HG02870 (cell line): ENCODE measurements at regions not wholly inside any gene's neighbourhood (a gene's known extent, or its start where the extent isn't known, plus 50 kb on each side); places are given as distances from the start of the nearest gene placed in this dataset.

ENCODE experiments used
- ATAC-seq: cut with Tn5 transposase; IDR thresholded peaks from one replicate; pipeline ENCODE4 v1.9.1; 2021; ENCODE audit warnings: mild to moderate bottlenecking, moderate library complexity; ENCODE audit not compliant: unreplicated experiment

DNA sequence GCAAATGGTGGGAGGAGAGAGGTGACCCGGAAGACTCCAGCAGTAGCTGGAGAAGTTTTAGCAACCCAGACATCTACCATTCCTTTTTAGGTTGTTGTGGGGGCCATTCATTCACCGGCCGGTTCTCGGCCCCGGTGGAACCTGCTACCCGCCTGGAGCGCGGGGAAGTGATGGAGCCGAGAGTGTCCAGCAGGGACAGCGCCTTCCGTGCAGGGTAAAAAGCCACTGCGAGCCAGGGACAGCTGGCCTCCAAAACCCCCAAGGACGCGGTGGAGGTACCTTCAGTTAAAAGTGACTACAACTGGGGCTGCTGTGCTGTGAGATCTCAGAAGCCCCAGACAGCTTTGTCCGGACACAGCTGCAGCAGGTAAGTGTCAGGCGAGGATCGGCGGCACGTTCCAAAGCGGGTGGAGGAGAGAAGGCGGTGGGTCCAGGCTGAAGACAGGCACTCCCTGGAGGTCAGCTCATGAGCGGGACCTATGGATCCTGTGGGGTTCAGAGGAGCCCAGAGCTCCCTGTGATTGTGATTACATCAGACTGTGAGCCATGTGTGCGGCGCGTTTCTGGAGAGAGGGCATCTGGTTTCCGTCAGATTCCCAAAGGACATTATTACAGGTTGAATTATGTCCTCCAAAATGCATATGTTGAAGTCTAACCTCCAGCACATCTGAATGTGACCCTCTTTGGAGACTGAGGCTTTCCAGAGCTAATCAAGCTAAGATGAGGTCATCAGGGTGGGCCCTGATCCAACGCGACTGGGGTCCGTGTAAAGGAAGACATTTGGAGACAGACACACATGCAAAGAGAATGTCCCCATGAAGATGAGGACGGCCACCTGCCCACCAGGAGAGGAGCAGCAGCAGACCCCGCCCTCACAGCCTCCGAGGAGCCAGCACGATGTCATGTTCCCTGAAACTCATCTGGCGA lies 276.3 kb downstream of the EIPR1 start:
- no peak for ATAC-seq

DNA sequence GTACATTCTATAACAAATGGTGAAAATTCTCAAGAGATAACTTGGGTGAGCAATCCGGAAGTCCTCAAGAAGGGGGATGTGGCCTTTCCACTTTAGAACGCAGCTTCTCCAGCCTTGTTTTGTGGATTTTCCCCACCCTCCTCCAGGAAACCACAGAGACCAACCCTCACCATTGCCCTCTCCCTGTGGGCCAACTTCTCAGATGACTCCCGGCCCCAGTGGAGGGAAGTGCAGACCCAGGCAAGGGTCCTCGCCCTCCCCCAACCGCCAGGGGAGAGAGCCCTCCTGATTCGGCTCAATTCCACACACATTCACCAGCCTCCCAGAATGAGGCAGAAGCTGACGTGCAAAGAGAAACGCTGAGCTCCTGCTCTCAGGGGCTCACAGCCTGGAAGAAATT lies 277.2 kb downstream of the EIPR1 start:
- ATAC-seq, result no peak

DNA sequence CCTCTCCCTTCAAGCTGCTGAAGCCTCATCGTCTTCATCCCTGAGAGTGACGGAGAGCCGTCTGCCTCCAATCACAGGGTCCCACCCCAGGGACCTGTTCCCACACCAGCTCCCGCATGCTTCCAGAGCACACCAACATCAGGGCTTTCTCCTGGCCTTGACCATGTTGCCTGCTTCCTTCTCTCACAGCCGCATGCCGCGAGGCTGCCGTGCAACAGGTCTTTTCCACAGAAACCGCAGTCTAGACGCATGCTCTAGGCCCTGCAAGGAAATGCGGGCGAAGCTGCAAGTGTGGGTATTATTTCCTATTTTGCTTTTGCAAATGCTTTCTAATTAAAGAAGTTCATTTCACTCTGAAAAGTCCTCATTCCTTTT lies 277.8 kb downstream of the EIPR1 start:
- no peak for ATAC-seq

DNA sequence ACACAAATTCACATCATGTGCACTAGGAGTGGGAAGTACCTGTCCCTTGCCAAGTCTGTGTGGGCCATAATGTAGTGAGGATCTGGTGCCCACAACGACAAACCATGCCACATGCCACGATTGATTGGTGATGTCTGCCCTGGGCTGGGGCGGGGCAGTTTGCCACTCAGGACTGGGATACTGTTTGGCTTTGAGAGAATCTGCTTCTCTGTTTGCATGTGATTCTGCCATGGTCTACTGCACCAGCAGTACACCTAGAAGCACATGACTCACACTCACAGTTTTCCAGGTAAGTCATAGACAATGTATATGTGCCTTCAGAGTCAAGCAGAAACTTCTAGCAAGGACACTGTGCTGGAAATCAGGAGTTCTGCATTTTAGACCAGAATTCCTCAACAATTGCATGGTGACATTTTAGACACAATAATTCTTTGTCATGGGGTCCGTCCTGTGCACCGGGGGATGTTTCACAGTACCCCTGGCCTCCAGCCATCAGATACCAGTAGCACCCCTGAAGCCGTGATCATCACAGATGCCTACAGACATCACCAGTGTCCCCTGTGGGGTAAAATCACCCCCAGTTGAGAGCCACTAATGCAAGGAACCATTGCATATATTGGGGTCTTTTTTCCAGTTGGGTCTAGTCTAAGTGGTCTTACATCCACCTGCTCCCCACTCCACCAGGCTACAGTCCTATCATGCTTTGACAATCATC lies 278.3 kb downstream of the EIPR1 start:
- no peak for ATAC-seq

DNA sequence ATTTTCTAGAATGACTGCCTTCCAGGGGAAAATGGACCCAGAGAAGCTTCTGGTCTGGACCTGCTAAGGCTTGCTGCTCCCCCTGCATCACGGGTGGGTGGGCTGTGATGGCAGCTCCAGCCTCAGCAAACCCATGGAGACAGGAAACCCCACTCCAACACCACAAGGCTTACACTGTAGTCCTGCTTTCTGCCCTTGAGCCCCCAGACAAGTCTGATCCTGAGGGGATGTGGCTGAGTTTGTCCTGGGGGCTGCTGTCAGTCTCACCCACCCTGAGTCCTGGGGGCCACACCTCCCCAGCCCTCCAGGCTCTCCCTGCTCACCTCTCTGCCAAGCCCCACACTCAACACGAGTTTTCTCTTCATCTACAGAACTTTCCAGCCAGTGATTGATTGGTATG lies 279.4 kb downstream of the EIPR1 start:
- ATAC-seq, result no peak

DNA sequence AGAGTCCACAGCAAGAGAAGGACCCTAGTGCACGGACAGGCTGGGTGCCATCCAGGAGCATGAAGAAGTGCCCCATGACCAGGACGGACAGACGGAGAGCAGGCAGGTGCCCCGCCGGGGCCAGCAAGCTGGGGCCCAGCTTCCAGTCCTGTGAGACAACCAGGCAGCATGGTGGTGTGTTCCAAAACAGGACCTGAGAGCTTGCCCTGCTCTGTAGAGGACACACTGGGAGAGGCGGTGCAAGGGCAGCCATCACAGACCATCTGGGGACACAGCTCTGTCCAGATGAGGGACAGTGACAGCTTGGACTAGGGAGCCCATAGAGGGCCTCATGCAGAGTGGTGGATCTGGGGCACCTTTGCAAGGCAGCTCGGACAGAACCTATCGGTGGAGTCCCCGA lies 279.8 kb downstream of the EIPR1 start:
- ATAC-seq, result no peak

DNA sequence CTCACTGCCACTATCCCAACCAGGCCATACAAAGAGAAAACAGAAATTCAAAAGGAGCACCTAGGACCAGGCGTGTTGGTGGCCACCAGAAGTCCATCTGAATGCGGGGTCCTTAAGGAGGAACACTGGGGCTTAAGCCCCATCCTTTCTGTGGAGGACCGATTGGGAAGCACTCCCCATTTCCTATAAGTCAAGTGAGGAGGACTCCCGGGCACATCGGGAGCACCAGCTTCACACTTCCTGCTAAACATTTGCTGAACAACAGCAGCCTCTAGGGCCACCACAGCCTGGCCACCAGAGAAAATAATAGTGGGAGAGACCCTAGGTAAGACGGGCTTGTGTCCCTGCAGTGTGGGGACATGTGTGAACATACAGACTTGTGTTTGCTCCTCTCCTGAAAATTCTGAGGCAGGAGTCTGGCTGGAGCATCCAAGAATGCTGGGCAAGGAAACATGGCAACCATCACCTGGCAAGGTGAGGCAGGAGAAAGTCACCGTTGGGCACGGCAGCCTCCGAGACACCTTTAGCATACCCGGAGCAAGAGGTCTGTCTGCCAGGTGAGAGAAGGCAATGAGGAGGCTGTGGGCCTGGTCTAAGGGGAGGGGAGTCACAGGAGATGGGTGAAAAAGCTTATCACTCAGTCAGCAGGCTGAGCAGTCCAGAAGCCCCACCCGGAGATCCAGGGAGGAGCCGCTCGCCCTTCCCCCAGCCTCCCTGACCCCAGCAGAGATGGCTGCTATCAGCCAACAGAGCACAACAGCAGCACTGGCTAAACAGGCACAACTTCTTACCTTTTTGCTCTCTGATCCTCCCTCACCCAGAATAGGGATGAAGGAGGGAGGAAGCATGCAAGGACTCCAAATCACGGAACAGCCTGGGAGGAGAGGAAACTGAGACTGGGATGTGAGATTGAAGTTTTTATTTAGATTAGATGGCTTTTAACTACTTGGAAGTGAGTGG lies 282.3 kb downstream of the EIPR1 start:
- ATAC-seq, result no peak

DNA sequence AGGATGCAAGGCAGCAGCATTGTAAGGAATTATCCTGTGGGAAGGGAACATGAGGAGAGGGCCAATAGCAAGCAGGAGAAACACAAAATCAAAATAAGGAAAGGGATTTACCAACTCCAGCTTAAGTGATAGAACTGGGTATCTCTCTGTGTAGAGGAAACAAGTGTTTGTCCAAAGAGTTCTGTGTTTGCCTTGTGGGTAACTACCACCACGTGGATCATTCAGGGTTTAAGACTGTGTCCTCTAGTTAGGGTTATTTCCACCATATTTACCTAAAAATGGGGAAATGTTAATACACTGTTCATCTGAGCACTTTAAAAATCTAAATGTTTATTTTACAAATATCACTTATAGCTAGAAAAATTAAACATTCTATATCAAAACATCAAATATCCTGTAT lies 283.3 kb downstream of the EIPR1 start:
- ATAC-seq, result no peak

DNA sequence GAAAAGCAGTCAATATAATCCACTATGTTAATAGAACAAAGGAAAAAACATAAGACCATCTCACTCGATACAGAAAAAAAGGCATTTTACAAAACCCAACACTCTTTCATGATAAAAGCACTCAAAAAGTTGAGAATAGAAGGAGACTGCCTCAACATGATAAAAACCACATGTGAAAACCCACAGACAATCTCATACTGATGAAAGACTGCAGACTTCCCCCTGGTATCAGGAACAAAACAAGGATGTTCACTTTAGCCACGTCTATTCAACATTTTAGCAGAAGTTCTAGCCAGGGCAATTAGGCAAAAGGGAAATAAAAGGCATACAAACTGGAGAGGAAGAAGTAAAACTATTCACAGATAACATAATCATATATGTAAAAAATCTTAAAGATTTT lies 285.9 kb downstream of the EIPR1 start:
- no peak for ATAC-seq

DNA sequence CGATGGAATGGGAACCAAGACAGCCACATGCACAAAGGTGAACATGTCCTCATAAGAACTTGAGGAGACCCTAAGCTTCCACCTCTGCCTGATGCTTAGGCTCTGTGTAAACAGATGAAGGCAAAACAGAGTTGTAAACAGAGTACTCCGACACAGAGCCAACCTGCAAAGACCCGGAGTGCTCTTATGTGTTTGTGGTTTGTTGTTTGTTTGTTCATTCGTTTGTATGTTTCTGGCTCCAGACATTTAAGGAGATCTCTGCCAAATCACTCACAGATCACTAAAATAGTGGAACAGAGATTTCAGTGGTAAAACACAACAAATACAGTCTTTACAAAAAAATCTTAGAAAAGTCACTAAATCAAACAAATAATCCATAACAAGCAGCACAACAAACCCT lies 294.9 kb downstream of the EIPR1 start:
- no peak for ATAC-seq

DNA sequence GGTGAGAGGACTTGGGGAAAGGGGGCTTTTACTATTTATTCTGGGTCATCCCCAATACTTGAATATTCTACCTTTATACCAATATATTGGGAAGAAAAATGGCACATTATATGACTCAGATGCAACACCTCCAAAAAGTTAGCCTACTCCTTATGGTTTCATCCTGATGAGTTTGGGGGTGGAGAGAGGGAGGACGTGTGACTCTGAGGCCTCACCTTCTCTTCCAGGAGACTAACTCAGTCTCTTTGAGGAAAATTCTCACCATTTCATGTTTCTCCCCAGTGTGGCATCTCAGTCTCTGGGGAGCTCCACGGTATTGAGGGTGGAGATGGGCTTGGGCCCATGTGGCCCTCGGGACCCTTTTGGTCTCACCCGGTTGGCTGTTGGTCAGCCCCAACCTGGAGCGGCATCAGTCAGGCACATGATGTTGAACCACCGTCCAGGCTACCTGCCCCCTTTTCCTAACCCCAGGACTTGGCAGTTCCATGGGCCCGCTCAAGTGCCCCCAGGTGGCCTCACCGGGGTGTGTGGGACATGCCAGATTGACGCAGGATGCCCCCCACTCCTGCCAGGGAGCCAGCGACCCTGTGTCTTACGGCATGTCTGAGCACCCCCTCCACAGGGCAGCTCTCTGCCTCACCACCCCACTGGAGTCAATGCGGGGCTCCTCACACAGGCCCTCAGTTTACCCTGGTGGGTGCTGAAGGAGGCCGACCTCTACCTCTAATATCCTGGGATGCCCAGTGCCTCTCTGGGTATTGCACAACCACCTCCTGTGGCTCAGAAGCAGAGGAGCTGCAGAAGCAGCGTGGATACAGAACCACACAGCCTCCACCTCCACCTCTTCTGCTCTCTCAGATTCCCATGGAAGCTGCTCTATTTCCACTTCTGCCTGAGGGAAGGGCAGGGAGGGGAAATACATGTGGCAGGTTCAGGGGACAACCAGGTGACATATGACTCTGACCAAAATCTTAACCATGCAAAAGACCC lies 297.4 kb downstream of the EIPR1 start:
- no peak for ATAC-seq

DNA sequence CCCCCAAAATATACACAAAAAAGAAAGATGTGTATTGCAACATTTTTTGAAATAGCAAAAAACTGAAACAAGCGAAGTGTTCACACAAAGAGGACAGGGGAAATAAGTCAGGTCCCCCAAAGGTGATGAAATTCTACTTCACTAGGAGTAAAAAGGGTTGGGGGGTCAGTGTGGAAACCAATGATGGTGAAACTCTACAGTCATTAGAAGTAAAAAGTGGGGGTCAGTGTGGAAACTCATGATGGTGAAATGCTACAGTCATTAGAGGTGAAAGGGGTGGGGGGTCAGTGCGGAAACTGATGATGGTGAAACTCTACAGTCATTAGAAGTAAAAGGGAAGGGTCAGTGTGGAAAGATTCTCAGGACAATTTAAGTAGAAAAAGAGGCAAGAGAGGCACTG lies 298.2 kb downstream of the EIPR1 start:
- no peak for ATAC-seq

DNA sequence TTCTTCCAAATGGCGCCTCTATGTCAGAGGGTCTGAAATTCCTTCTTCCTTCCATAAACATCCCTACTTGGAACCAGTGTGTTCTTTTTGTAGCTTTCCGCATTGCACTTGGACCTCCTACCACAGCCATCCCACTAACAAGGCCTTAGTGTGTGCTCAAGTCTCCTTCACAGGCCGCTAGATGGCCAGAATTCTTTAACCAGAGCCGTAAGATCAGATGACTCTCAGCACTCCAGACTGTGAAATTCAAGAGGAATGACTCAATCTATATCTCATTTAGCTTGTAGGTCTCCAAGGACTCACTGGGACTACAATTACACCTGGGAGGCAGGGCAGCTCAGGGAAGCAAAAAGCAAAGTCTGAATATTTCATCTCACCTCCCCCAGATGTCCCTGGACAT lies 298.9 kb downstream of the EIPR1 start:
- no peak for ATAC-seq

DNA sequence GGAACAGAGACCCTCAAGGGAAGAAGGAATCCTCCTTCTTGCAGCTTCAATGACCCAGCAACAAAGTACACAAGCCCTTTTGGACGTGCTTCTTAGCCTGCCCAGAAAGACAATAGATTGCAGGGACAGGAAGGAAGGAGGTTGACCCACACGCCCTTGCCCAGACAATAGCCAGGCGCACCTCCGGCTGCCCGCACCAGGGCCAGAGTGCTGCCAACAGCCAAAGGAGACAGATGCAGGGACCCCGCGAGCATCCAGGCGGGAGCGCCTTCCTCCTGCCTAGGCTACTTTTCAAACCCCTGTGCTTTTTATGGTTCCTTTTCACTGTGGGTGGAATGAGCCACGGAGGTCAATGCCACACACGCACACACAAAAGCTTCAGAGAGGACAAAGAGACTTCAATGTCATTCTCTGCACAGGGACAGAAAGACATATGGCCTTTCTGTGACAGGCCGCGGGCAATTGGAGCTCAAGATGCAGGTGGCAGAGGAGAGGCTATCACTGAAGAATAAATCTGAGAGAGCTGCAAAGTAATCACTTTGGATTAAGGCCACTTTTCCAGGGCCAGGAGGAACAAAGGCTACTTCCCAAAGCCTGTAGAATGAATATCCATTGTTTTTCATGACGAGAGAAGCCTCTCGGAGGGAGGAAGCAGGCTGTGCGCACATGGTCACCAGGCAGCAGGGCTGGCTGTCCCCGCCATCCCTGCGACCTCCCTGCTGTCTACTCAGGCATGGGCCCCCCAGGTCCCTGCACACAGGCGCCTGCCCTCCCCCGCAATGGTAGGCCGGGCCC lies 300.6 kb downstream of the EIPR1 start:
- no peak for ATAC-seq

DNA sequence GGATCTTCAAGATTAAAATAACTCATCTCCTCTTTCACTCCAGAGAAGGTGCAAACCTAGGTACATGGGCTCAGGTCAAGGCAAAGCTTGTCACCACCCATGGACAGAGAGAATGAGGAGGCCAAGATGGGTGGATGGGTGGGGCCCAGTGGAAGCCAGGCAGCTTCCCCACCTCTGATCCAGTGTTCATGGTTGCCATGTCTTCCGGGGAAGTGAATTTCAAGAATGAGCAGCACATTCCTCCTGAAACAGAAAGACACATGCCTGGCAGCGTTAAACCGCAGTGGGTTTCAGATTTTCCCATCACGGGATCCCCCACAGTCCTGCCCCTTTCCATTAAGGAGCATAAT lies 301.7 kb downstream of the EIPR1 start:
- ATAC-seq, result no peak

DNA sequence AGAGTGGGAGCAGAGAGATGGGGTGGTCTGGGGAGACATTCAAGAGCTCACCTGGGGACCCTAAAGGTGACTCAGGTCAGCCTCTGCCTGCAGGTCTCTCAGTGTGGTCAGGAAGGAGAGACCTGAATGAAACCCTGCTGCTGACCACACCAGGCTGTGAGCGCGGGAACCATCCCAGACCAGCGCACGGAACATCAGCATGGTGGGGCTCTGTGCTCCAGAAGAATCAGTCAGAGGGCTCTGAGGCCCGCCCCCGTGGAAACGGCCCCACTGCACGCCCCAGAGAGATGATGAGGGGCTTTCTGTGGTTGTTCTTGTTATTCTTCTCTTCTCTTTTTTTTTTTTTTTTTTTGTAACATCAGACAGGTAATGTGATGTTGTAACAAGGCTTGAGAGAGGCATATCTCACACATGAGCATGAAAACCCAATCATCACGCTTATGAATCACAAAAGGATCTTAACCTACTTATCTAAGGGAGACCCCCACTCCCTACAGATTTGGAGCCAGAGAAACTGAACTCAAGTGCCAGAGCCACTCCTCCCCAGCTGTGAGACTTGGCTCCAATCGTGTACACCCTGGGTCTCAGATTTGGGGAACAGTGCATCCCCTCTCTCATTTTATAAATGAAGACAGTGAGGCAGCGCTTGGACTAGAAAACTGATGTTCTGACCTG lies 302.2 kb downstream of the EIPR1 start:
- no peak for ATAC-seq

DNA sequence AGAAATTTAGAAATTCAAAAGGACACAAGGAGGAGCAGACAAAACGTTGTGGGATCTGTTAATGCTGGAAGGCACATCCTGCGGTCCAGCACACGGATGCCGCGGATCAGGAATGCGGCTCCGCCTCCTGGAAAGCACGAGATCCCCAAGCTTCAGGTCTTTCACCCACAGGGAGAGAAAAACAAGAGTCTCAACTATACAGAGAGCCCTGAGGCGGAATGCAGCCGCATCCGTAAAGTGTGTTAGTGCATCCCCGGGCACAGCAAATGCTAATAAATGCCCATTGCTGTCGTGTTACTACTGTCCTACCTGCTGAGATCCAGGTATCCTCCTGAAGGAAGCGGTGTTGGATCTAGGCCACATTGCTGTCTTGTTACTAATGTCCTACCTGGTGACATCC lies 303.9 kb downstream of the EIPR1 start:
- ATAC-seq, result no peak

DNA sequence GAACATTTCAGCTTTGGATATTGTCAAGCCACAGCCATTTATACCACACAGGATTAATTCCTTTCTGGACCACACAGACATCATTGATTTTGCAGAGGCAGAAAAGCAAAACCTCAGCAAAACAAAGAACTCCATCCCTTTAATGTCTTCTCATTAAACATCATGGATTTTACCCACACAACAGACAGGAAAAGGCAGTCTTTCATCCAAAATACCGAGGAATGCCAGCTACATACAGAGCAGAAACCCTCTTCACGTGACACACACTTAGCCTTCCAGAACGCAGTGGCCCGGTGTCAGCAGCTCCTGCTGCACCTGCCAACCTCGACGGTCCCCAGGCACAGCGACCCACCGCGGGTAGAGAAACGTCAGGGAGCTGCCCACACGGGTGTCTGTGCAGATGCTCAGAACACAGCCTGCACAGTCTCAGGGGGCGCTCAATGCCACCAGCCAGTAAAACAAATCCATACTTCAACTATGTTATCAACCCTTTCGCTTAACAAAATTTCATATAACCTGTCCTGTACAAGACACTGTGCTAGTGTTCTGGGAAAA lies 304.5 kb downstream of the EIPR1 start:
- no peak for ATAC-seq
